Fibroblast of lung (primary cell): ENCODE measurements at regions not wholly inside any gene's neighbourhood (a gene's known extent, or its start where the extent isn't known, plus 50 kb on each side); places are given as distances from the start of the nearest gene placed in this dataset.

Experiments
- DNase-seq, 2 donors: peaks; one replicate each; pipeline versions ENCODE4 v3.0.0 to v3.0.0-alpha.2; 2010; ENCODE audit warnings: low read depth in 2 of 2
- H2AFZ ChIP-seq: 2 replicates; pipeline ENCODE4 v1.5.1; 2012; ENCODE audit warnings: low read length, control low read depth, inconsistent platforms
- H3K27ac ChIP-seq: 2 replicates; pipeline ENCODE4 v1.5.1; 2011; ENCODE audit warnings: low read length, control low read depth; ENCODE audit not compliant: insufficient read depth
- H3K27me3 ChIP-seq: 2 replicates; pipeline ENCODE4 v1.5.1; 2011; ENCODE audit warnings: mild to moderate bottlenecking, low read length; ENCODE audit not compliant: control insufficient read depth, insufficient read depth
- H3K36me3 ChIP-seq: 2 replicates; pipeline ENCODE4 v1.5.1; 2011; ENCODE audit warnings: low read length; ENCODE audit not compliant: control insufficient read depth, insufficient read depth
- H3K4me1 ChIP-seq: 2 replicates; pipeline ENCODE4 v1.5.1; 2011; ENCODE audit warnings: low read length; ENCODE audit not compliant: control insufficient read depth, insufficient read depth; ENCODE audit errors: extremely low read depth
- H3K4me2 ChIP-seq: 2 replicates; pipeline ENCODE4 v1.5.1; 2011; ENCODE audit warnings: low read length, control low read depth; ENCODE audit not compliant: insufficient read depth; ENCODE audit errors: extremely low read depth
- H3K4me3 ChIP-seq, 4 experiments: fragments of 200-600 bp in 1 of 4; sonication (generic) in 1 of 4; replicated peaks in 1 of 4; 2 replicates each; pipeline ENCODE4 v1.5.1; 2011 to 2016; ENCODE audit warnings: low read length in 4 of 4, low read depth in 3 of 4, mild to moderate bottlenecking in 3 of 4, control low read depth in 2 of 4, inconsistent platforms in 1 of 4, mixed read lengths in 1 of 4; ENCODE audit not compliant: insufficient read depth in 1 of 4; ENCODE audit errors: control extremely low read depth in 1 of 4
- H3K79me2 ChIP-seq: 2 replicates; pipeline ENCODE4 v1.5.1; 2012; ENCODE audit warnings: mild to moderate bottlenecking, low read length, inconsistent platforms; ENCODE audit not compliant: control insufficient read depth, insufficient read depth
- H3K9ac ChIP-seq: 2 replicates; pipeline ENCODE4 v1.5.1; 2011; ENCODE audit warnings: mild to moderate bottlenecking, low read length, control low read depth; ENCODE audit not compliant: insufficient read depth
- H3K9me3 ChIP-seq: 2 replicates; pipeline ENCODE4 v1.5.1; 2012; ENCODE audit warnings: low read depth, low read length; ENCODE audit not compliant: control insufficient read depth, insufficient read depth
- H4K20me1 ChIP-seq: 2 replicates; pipeline ENCODE4 v1.5.1; 2011; ENCODE audit warnings: low read length; ENCODE audit not compliant: control insufficient read depth, insufficient read depth; ENCODE audit errors: extremely low read depth
- EZH2 ChIP-seq: IDR thresholded peaks from 2 replicates; pipeline ENCODE4 v1.5.1; 2012; ENCODE audit warnings: low read length, control low read depth, mild to moderate bottlenecking; ENCODE audit errors: missing control alignments
- TF ChIP-seq, protein P1 (sequence below), 2 donors: IDR thresholded peaks in 1 of 2; conservative IDR thresholded peaks in 1 of 2; 1 replicate in 1 of 2; 2 replicates in 1 of 2; pipeline ENCODE4 v1.5.1; 2011 to 2012; ENCODE audit warnings: low read length in 2 of 2, control low read depth in 1 of 2, inconsistent platforms in 1 of 2, low read depth in 1 of 2, mild to moderate bottlenecking in 1 of 2

DNA sequence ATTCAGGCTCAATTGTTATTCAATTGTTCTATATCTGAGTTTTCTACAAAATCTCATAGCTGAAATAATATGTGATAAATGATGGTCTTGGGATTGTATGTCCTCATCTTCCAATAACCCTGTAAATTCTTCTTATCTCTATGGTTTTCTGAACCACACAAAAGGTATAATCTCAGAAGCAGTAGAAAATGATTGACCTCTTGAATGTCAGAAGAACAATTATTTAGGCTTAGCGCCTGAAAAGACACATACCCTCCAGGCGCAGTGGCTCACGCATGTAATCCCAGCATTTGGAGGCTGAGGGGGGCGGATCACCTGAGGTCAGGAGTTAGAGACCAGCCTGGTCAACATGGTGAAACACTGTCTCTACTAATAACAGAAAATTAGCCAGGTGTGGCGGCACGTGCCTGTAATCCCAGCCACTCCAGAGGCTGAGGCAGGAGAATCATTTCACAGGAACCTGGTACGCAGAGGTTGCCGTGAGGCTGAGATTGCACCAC is 288.0 kb upstream of the TBC1D5 start:
- Histone ChIP-seq H3K27ac (no peak overlapping the region), H2AFZ (no peak overlapping the region), H3K4me3 (no peak overlapping the region), H3K4me2 (no peak overlapping the region), H3K27me3 (no peaks in the 10 kb centered on the region), H3K9ac (no peak overlapping the region), H3K36me3 (no peaks in the 10 kb centered on the region), H3K79me2 (no peaks in the 10 kb centered on the region), H4K20me1 (no peaks in the 10 kb centered on the region), H3K4me1 (no peaks in the 10 kb centered on the region), H3K9me3 (no peaks in the 10 kb centered on the region)
- no peak for DNase-seq
- TF ChIP-seq, protein P1, sequence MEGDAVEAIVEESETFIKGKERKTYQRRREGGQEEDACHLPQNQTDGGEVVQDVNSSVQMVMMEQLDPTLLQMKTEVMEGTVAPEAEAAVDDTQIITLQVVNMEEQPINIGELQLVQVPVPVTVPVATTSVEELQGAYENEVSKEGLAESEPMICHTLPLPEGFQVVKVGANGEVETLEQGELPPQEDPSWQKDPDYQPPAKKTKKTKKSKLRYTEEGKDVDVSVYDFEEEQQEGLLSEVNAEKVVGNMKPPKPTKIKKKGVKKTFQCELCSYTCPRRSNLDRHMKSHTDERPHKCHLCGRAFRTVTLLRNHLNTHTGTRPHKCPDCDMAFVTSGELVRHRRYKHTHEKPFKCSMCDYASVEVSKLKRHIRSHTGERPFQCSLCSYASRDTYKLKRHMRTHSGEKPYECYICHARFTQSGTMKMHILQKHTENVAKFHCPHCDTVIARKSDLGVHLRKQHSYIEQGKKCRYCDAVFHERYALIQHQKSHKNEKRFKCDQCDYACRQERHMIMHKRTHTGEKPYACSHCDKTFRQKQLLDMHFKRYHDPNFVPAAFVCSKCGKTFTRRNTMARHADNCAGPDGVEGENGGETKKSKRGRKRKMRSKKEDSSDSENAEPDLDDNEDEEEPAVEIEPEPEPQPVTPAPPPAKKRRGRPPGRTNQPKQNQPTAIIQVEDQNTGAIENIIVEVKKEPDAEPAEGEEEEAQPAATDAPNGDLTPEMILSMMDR (conservative IDR thresholded peaks at IDR 0.05 in 1 of 2, IDR thresholded peaks at IDR 0.05 in 1 of 2; ENCODE audit: low read depth in 1 of 2, low read length in 2 of 2): no peak
- TF ChIP-seq EZH2: no peak

- H3K4me1 ChIP-seq: no peaks in the 10 kb centered on the region
- peak in 1 of 2 donors; percentile 87 for DNase-seq
- H3K36me3 ChIP-seq: no peaks in the 10 kb centered on the region
- no peak overlapping the region for H3K27ac ChIP-seq
- H2AFZ ChIP-seq: no peak overlapping the region
- H3K27me3 ChIP-seq: no peaks in the 10 kb centered on the region
- no peak overlapping the region for H3K4me3 ChIP-seq
- H3K4me2 ChIP-seq: no peak overlapping the region
- TF ChIP-seq, protein P1 (conservative IDR thresholded peaks at IDR 0.05 in 1 of 2, IDR thresholded peaks at IDR 0.05 in 1 of 2; ENCODE audit: low read depth in 1 of 2, low read length in 2 of 2): no peak
- TF ChIP-seq EZH2: no peak
- no peak overlapping the region for H3K9ac ChIP-seq
- no peaks in the 10 kb centered on the region for H4K20me1 ChIP-seq
- no peaks in the 10 kb centered on the region for H3K9me3 ChIP-seq
- no peaks in the 10 kb centered on the region for H3K79me2 ChIP-seq
These were observed 284.9 kb upstream of the TBC1D5 start for GRCh38 chr3:18027161-18027939.

DNA sequence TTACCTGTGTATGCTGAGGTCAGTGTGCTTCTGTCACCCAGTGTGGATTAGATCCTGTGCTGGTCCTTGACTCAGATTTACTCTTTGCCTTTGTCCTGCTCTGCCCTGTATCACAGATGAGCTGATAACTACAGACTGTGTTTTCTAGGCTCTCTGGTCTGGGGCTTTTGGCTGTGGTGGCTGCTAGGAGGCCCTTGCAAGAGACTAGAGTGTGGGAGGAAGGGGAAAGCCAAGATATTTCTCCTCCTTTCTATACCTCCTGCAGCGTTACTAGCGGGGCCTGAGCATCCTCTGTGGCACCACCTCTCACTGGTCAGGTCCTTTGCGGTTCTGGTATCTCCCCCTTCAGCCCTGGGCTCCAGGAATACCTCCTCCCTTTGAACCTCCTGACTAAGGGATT is 282.3 kb upstream of the TBC1D5 start:
- Histone ChIP-seq H3K4me3 (no peak overlapping the region), H3K4me2 (no peak overlapping the region), H4K20me1 (no peaks in the 10 kb centered on the region), H2AFZ (no peak overlapping the region), H3K9ac (no peak overlapping the region), H3K9me3 (no peaks in the 10 kb centered on the region), H3K79me2 (no peaks in the 10 kb centered on the region), H3K36me3 (no peaks in the 10 kb centered on the region), H3K4me1 (no peaks in the 10 kb centered on the region), H3K27ac (no peak overlapping the region), H3K27me3 (no peaks in the 10 kb centered on the region)
- no peak for DNase-seq
- TF ChIP-seq, protein P1 (conservative IDR thresholded peaks at IDR 0.05 in 1 of 2, IDR thresholded peaks at IDR 0.05 in 1 of 2; ENCODE audit: low read depth in 1 of 2, low read length in 2 of 2): no peak
- no peak for TF ChIP-seq EZH2
